Calu3 (cell line): ENCODE measurements at regions not wholly inside any gene's neighbourhood (a gene's known extent, or its start where the extent isn't known, plus 50 kb on each side); places are given as distances from the start of the nearest gene placed in this dataset.

Source experiments
- BruUV-seq: library from RNA; stranded (reverse); fragments of 400-500 nt; replicated peaks from 2 replicates; lab custom pipeline; 2021; lab: Mats Ljungman, UMichigan
- CTCF ChIA-PET: fragments of 300-600 bp; sonication (Branson Sonifier 250); formaldehyde crosslinking; loops from one replicate; lab custom pipeline; 2022; ENCODE audit warnings: antibody characterized with exemption; lab: Charles Lee
- DNase-seq: peaks from one replicate; pipeline ENCODE4 v3.0.0; 2022
- H3K27ac Mint-ChIP-seq: one replicate; pipeline ENCODE4 v1.8.0; 2022; ENCODE audit warnings: mixed read lengths; ENCODE audit not compliant: unreplicated experiment
- H3K27me3 Mint-ChIP-seq: one replicate; pipeline ENCODE4 v1.8.0; 2022; ENCODE audit warnings: mixed read lengths; ENCODE audit not compliant: unreplicated experiment
- H3K36me3 Mint-ChIP-seq: one replicate; pipeline ENCODE4 v1.8.0; 2022; ENCODE audit warnings: mild to moderate bottlenecking, moderate library complexity, mixed read lengths; ENCODE audit not compliant: insufficient read depth, unreplicated experiment
- H3K4me1 Mint-ChIP-seq: one replicate; pipeline ENCODE4 v1.8.0; 2022; ENCODE audit warnings: mild to moderate bottlenecking, low read depth, mixed read lengths; ENCODE audit not compliant: unreplicated experiment
- H3K4me3 Mint-ChIP-seq: one replicate; pipeline ENCODE4 v1.8.0; 2022; ENCODE audit warnings: mild to moderate bottlenecking, low read depth, moderate library complexity, mixed read lengths; ENCODE audit not compliant: unreplicated experiment
- H3K9me3 Mint-ChIP-seq: one replicate; pipeline ENCODE4 v1.8.0; 2022; ENCODE audit warnings: low read depth, mixed read lengths; ENCODE audit not compliant: unreplicated experiment
- intact Hi-C: fragments of 100-400 bp; cut with micrococcal nuclease; formaldehyde crosslinking; loops from one replicate; pipeline ENCODE4 v1.10.0; 2022; ENCODE audit not compliant: unreplicated experiment
- TF ChIP-seq, protein P1 (sequence below): fragments of 200-600 bp; IDR thresholded peaks from one replicate; pipeline ENCODE4 v1.8.0; 2022; ENCODE audit warnings: antibody characterized with exemption; ENCODE audit not compliant: unreplicated experiment

DNA sequence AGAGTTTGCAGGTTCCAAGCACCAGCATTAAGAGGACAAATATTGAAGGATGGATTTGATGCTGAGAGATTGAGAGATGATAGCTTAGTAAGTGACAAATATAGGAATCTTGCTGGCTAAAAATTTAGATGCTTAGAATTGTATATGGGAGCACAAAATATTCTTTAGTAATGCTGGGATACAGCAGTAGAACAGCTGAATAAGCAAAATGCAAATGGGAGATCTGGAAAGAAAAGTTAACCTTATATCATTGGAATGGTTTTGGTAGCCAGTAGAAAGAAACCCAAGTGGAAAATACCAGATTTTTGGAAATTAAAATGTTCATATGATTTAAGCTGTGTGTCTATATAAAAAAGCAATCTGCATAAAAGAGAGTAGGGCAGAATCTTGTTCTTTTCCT lies 308.6 kb upstream of the CPEB2 start:
- TF ChIP-seq, protein P1, sequence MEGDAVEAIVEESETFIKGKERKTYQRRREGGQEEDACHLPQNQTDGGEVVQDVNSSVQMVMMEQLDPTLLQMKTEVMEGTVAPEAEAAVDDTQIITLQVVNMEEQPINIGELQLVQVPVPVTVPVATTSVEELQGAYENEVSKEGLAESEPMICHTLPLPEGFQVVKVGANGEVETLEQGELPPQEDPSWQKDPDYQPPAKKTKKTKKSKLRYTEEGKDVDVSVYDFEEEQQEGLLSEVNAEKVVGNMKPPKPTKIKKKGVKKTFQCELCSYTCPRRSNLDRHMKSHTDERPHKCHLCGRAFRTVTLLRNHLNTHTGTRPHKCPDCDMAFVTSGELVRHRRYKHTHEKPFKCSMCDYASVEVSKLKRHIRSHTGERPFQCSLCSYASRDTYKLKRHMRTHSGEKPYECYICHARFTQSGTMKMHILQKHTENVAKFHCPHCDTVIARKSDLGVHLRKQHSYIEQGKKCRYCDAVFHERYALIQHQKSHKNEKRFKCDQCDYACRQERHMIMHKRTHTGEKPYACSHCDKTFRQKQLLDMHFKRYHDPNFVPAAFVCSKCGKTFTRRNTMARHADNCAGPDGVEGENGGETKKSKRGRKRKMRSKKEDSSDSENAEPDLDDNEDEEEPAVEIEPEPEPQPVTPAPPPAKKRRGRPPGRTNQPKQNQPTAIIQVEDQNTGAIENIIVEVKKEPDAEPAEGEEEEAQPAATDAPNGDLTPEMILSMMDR, result no peak
- intact Hi-C loops, result no loop called here
- no peak for DNase-seq
- H3K9me3 Mint-ChIP-seq, result peaks cover 2% of the 10 kb centered on the region
- BruUV-seq, result no TSS peak
- H3K27me3 Mint-ChIP-seq, result no peaks in the 10 kb centered on the region
- H3K4me3 Mint-ChIP-seq, result no peak overlapping the region
- CTCF ChIA-PET, result no interaction called here
- H3K4me1 Mint-ChIP-seq, result no peaks in the 10 kb centered on the region
- no peaks in the 10 kb centered on the region for H3K36me3 Mint-ChIP-seq
- no peak overlapping the region for H3K27ac Mint-ChIP-seq

DNA sequence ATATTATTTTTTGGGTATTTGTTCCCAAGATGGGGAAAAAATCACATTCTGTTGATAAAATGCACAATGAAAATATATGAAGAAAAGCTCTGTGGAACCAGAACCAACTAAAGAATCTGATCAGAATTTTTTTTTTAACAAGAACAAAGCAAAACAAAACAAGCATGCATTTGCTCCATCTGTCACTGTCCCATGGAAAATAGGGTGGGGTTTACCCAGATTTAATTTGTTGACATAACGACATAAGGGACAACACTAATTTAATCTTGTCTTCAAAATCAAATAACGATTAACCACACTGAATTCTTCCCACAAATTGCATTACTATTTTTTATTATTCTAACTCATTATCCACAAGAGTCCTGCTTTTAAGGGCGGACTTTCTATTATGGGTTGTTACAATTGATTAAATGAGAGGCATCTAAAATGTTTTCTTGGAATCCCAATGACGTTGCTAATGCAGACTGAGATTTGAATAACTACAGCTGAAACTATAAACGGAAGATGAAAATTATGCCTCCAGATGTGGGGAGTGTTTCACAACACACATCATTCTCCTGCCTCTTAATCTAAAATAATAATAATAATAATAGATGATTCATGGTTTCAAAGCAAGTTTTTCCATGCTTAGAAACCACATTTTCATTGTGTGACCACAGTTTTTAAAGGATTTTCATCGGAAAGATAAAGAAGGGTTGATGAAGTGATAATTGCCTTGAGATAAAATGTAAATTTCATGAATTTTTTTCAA lies 307.0 kb upstream of the CPEB2 start:
- CTCF ChIA-PET, result no interaction called here
- BruUV-seq, result no TSS peak
- no peak overlapping the region for H3K4me3 Mint-ChIP-seq
- no peak for DNase-seq
- H3K9me3 Mint-ChIP-seq, result peaks cover 2% of the 10 kb centered on the region
- intact Hi-C loops, result no loop called here
- no peak overlapping the region for H3K27ac Mint-ChIP-seq
- TF ChIP-seq, protein P1, result no peak
- no peaks in the 10 kb centered on the region for H3K27me3 Mint-ChIP-seq
- H3K36me3 Mint-ChIP-seq, result no peaks in the 10 kb centered on the region
- no peaks in the 10 kb centered on the region for H3K4me1 Mint-ChIP-seq

DNA sequence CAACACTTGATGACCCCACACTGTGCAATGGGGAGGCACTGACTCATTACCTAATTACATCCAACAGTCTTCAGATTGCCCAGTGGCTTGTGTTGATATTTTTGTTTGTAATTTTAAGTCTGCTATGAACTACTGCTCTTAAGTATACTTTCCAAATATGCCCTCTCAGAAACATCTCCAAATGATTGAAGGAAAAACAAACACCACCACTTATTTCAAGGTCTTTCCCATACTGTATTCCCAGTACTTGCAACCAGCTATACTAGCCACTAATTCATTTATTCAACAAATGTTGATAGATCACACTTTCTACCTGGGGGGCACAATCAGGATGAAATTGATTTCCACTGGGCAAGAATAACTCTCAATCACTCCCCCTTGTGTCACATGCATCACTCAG lies 302.2 kb upstream of the CPEB2 start:
- H3K4me3 Mint-ChIP-seq, result no peak overlapping the region
- no peaks in the 10 kb centered on the region for H3K9me3 Mint-ChIP-seq
- intact Hi-C loops, result no loop called here
- TF ChIP-seq, protein P1, result no peak
- no peaks in the 10 kb centered on the region for H3K4me1 Mint-ChIP-seq
- no peak for DNase-seq
- no TSS peak for BruUV-seq
- no peak overlapping the region for H3K27ac Mint-ChIP-seq
- no peaks in the 10 kb centered on the region for H3K36me3 Mint-ChIP-seq
- CTCF ChIA-PET, result no interaction called here
- H3K27me3 Mint-ChIP-seq, result no peaks in the 10 kb centered on the region

DNA sequence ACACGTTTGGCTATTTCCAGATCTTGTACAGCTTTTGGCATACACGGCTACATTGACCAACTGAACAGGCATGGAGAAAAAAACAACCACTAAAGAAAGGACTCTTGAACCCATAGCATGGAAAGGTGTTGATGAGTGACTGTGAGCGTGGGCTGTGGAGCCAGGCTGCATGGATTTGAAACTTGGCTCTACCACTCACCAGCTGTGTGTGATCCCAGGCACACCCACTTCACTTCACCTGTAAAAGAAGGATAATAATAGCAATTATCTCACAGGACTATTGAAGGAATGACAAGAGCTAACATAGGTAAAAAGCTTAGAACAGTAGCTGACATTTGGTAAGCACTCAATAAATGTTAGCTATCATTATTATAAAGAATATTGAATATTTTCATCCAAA lies 301.7 kb upstream of the CPEB2 start:
- DNase-seq, result no peak
- Mint-ChIP-seq H3K36me3 (no peaks in the 10 kb centered on the region), H3K27ac (no peak overlapping the region), H3K27me3 (no peaks in the 10 kb centered on the region), H3K9me3 (no peaks in the 10 kb centered on the region), H3K4me3 (no peak overlapping the region), H3K4me1 (no peaks in the 10 kb centered on the region)
- intact Hi-C loops, result no loop called here
- CTCF ChIA-PET, result no interaction called here
- no TSS peak for BruUV-seq
- TF ChIP-seq, protein P1, result no peak
